ENCODE measurements at regions not wholly inside any gene's neighbourhood (a gene's known extent, or its start where the extent isn't known, plus 50 kb on each side); places are given as distances from the start of the nearest gene placed in this dataset.

- TF ChIP-seq POLR2A (IDR thresholded peaks at IDR 0.05) = no peak
- TF ChIP-seq, protein P1, sequence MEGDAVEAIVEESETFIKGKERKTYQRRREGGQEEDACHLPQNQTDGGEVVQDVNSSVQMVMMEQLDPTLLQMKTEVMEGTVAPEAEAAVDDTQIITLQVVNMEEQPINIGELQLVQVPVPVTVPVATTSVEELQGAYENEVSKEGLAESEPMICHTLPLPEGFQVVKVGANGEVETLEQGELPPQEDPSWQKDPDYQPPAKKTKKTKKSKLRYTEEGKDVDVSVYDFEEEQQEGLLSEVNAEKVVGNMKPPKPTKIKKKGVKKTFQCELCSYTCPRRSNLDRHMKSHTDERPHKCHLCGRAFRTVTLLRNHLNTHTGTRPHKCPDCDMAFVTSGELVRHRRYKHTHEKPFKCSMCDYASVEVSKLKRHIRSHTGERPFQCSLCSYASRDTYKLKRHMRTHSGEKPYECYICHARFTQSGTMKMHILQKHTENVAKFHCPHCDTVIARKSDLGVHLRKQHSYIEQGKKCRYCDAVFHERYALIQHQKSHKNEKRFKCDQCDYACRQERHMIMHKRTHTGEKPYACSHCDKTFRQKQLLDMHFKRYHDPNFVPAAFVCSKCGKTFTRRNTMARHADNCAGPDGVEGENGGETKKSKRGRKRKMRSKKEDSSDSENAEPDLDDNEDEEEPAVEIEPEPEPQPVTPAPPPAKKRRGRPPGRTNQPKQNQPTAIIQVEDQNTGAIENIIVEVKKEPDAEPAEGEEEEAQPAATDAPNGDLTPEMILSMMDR (IDR thresholded peaks at IDR 0.05) = no peak
Observed at GRCh38 chr13:103698000-103698399, 631.8 kb upstream of the SLC10A2 start.
